RWPE2 (cell line): ENCODE measurements at regions not wholly inside any gene's neighbourhood (a gene's known extent, or its start where the extent isn't known, plus 50 kb on each side); places are given as distances from the start of the nearest gene placed in this dataset.

Experiments used
- ATAC-seq: fragments of 200-7000 bp; cut with Tn5 transposase; 3 replicates; pipeline ENCODE4 v1.9.1; 2021; ENCODE audit warnings: low read depth
- DNase-seq: peaks from one replicate; pipeline ENCODE4 v3.0.0-alpha.2; 2020; ENCODE audit warnings: low spot score
- H3K27ac ChIP-seq: fragments of 450-650 bp; 2 replicates; pipeline ENCODE4 v1.5.1; 2017; ENCODE audit warnings: mild to moderate bottlenecking; ENCODE audit not compliant: poor library complexity, severe bottlenecking
- H3K27me3 ChIP-seq: fragments of 250-450 bp; sonication (Bioruptor Pico); 2 replicates; pipeline ENCODE4 v1.5.1; 2021; ENCODE audit warnings: mild to moderate bottlenecking, moderate library complexity; ENCODE audit not compliant: insufficient read depth, poor library complexity, severe bottlenecking
- H3K36me3 ChIP-seq: fragments of 250-450 bp; sonication (Bioruptor Pico); 2 replicates; pipeline ENCODE4 v1.5.1; 2020; ENCODE audit warnings: low read depth, mild to moderate bottlenecking, moderate library complexity
- H3K4me1 ChIP-seq: fragments of 250-450 bp; sonication (Bioruptor Pico); 2 replicates; pipeline ENCODE4 v1.5.1; 2021; ENCODE audit warnings: mild to moderate bottlenecking, moderate library complexity; ENCODE audit not compliant: insufficient read depth, poor library complexity, severe bottlenecking
- H3K4me3 ChIP-seq: fragments of 250-450 bp; sonication (Bioruptor Pico); 2 replicates; pipeline ENCODE4 v1.5.1; 2021; ENCODE audit warnings: mild to moderate bottlenecking, moderate library complexity; ENCODE audit not compliant: severe bottlenecking
- H3K9me3 ChIP-seq: fragments of 250-450 bp; sonication (Bioruptor Pico); 2 replicates; pipeline ENCODE4 v1.5.1; 2021; ENCODE audit warnings: mild to moderate bottlenecking, moderate library complexity; ENCODE audit not compliant: severe bottlenecking
- CTCF ChIP-seq: fragments of 450-650 bp; IDR thresholded peaks from one replicate; pipeline ENCODE4 v1.5.1; 2017; ENCODE audit warnings: mild to moderate bottlenecking, moderate library complexity; ENCODE audit not compliant: poor library complexity, severe bottlenecking

- no peak for TF ChIP-seq CTCF
- H3K27ac ChIP-seq, result no peak overlapping the region
- no peak for ATAC-seq
- H3K4me3 ChIP-seq, result no peak overlapping the region
- no peak for DNase-seq
- peaks cover 27% of the 10 kb centered on the region for H3K4me1 ChIP-seq
- H3K9me3 ChIP-seq, result no peaks in the 10 kb centered on the region
- no peaks in the 10 kb centered on the region for H3K27me3 ChIP-seq
- no peaks in the 10 kb centered on the region for H3K36me3 ChIP-seq
These were observed 691.7 kb upstream of the ADGRL2 start for GRCh38 chr1:81109038-81109437.

GRCh38 chr1:81097860-81098259, 702.9 kb upstream of the ADGRL2 start:
- no peak for DNase-seq
- Histone ChIP-seq H3K4me1 (no peaks in the 10 kb centered on the region), H3K36me3 (no peaks in the 10 kb centered on the region), H3K4me3 (no peak overlapping the region), H3K9me3 (peaks cover 2% of the 10 kb centered on the region), H3K27me3 (no peaks in the 10 kb centered on the region), H3K27ac (no peak overlapping the region)
- no peak for TF ChIP-seq CTCF
- ATAC-seq, result no peak

- DNase-seq, result no peak
- no peak overlapping the region for H3K27ac ChIP-seq
- H3K36me3 ChIP-seq, result no peaks in the 10 kb centered on the region
- no peak for TF ChIP-seq CTCF
- H3K9me3 ChIP-seq, result no peaks in the 10 kb centered on the region
- H3K27me3 ChIP-seq, result no peaks in the 10 kb centered on the region
- H3K4me3 ChIP-seq, result no peak overlapping the region
- H3K4me1 ChIP-seq, result peaks cover 3% of the 10 kb centered on the region
- ATAC-seq, result no peak
These were observed 727.2 kb upstream of the ADGRL2 start for GRCh38 chr1:81073580-81073979.

GRCh38 chr1:81071969-81072753, 728.6 kb upstream of the ADGRL2 start:
- Histone ChIP-seq H3K27me3 (no peaks in the 10 kb centered on the region), H3K4me3 (no peak overlapping the region), H3K9me3 (no peaks in the 10 kb centered on the region), H3K4me1 (peaks cover 3% of the 10 kb centered on the region), H3K27ac (no peak overlapping the region), H3K36me3 (no peaks in the 10 kb centered on the region)
- no peak for DNase-seq
- no peak for TF ChIP-seq CTCF
- ATAC-seq, result no peak
